GM19455 (cell line): ENCODE measurements at regions not wholly inside any gene's neighbourhood (a gene's known extent, or its start where the extent isn't known, plus 50 kb on each side); places are given as distances from the start of the nearest gene placed in this dataset.
"Not testable (repeated sequence)": the region's sequence is repeated elsewhere in the genome, so short reads cannot be mapped to it uniquely, and the experiment has no call there.

Experiments used
- ATAC-seq: cut with Tn5 transposase; IDR thresholded peaks from one replicate; pipeline ENCODE4 v1.9.1; 2021; ENCODE audit not compliant: unreplicated experiment

DNA sequence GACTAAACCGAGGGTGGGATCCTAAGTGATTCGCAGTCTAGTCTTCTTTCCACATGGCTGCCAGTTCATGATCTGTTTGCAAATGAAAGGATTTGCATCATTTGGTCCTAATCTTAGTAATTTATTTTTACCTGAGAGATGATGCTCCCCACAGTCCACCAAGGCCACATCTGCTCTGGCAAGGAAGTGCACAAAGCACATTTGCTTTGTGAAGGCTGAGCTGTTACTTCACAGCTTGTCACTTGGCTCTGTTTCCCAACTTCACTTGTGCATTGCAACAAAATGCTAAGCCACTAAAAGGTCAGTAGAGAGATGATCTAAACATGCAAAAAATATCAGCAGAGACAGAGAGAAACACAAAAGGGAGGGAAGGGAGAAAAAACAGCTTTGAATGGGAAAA, 128.5 kb upstream of the VLDLR start:
- ATAC-seq, result no peak

DNA sequence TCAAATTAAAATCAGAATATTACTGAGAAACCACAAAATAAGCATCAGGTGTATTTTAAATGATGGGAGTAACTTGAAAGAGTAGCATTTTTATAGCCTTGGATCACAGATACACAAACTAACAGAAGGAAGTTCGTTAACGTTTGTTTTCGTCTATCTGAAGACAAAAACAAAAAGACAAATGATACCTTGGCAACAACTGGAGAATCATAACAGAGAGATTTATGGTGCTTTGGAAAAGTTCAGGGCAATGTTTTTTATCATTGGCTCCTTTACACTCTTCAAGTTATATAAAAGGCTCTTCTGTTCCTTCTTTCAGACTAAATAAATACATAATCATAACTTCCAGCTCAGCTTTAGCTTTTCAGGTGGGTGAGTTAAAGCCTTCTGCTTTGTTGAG, 128.1 kb upstream of the VLDLR start:
- ATAC-seq, result no peak

DNA sequence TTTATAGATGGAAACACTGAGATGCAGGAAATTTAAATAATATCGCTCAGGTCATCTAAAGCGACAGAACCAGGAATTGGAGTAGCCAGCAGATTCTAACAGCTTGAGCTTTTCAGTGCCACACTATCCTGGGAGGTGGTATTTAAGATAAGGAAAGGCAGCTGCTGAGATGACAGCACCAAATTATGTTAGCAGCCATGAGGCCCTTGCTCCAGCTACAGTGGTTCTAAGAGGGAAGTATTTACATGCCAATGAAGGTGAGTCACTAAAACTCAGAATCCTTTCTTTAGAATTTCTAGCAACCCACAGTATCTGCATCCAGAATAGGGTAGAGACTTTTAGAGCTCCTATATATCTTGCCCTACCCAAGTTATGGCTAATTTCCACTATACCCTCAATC, 127.0 kb upstream of the VLDLR start:
- ATAC-seq, result no peak

DNA sequence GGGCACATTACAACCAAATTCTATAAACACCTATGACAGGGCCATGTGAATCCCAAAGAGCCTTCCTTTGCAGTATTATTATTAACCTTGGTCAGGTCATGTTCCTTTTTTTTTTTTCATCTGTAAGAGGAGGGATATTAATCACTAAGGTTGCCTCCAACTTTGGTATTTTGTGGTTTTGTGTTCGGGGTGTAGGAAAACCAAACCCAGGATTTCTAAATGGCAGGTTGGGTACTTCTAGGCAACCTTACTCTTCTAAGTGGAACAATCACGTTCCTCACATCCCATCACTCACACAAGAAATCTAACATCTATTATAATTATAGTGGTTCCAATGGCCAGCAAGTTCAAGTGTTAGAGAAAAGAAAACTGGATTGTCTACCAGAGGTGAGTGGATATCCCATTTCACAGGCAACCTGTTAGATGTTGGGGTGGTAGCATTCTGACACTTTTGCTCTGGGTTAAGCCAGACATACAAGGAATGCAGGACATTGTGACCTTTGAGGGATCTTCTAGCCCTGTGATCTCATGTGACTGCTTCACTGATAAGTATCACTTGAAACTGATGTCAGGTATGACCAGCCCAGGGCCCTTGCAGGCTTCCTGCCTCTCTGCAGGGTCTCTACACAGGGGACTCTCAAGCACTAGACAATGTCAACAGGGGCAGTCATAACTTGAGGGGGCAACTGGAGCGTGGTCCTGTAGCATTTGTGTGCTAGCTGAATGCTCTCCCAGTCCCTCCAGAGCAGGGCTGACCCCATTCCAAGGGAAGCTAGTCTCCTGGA, 126.2 kb upstream of the VLDLR start:
- no peak for ATAC-seq

DNA sequence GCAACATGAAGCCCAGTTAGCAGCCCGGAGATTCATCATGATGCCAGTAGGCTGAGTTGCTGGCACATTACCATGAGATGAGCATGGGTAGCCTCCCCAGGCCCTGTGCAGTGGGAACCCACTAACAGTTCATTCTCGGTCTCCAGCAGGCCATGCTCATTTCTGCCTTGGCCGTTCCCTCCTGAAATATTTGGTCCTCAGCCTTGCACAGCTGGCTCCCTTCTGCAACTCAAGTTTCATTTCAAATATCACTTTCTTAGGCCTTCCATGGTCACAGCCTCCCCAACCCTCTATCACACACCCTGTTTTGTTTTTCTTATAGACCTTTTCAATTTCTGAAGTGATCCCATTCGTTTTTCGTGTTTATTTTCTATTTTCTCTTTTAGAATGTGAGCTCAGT, 125.4 kb upstream of the VLDLR start:
- no peak for ATAC-seq

DNA sequence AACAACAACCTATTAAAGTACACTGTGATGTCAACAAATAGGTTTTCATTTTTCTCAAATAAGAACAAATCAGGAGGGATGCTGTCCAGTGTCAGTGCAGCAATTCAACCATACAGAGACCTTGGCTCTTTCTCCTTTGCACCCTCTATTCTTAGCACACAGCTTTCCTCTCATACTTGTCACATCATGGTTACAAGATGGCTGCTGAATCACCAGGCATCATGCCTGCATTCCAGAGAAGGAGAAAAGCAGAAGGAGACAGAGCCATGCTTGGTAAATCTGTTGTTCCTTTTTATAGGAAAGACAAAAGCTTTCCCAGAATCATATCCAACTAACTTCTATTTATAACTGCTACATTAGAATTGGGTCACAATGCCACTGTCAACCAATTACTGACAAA, 124.7 kb upstream of the VLDLR start:
- ATAC-seq, result no peak

DNA sequence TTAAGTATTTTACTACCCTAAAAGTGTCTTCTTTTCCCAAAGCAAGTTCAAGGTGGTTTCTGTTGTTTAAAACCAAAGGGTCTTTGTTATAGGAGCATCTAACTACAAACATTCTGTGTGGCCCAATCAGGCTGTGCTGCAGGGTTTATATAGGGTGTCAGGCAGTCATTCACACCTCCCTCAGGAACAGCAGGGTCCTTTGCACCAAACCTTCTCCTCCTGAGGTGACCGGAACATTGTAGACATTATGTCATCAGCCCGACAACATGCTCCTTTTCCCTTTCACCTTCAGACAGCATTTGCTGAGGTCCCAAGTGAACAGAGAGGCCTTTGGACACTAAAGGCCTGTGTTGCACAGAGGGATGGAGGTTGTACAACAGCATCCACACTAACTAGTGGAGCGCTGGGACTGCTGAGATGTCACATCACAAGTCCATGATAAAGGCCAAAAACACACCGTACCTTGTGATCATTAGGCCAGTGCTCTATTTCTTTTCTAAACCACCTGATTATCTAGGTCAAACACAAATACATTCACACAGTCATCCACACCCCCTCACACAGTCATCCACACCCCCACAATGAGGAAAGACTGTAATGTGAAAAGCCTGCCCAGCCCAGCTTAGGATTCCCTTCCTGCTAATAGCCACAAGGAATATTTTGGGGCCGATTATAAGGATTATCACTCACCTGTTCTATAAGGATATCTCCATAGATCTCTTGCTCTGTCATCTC, 123.8 kb upstream of the VLDLR start:
- no peak for ATAC-seq

DNA sequence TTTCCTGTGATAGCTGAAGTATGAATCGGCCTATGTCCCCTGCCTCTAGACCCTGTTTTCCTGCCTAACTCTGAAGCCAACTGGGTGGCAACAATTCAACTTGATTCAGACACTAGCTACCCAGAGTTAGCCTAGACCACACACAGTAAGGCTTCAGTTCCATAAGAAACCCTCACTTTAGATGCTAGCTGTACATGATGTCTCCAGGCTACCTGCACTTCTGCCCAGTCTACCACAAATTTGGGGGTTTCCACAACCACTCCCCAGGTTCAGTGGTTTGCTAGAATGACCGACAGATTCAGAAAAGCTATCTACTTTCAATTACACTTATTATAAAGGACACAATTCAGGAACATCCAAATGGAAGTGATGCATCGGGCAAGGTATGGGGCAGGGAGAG, 119.4 kb upstream of the VLDLR start:
- no peak for ATAC-seq

DNA sequence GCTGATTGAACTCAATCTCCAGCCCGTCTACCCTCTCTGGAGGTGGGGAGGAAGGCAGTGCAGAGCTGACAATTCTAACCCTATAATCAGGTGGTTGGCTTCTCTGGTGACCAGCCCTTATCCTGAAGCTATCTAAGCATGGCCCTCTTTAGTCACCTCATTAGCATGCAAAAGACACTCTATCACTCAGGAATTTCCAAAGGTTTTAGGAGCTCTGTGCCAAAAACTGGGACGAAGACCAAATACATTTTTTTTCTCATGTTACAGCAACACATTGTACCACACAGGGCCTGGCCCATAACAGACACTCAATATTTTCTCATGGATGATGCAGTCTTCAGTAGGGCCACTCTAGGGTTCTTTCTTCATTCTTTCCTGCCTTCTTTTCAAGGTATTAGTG, 118.8 kb upstream of the VLDLR start:
- no peak for ATAC-seq

DNA sequence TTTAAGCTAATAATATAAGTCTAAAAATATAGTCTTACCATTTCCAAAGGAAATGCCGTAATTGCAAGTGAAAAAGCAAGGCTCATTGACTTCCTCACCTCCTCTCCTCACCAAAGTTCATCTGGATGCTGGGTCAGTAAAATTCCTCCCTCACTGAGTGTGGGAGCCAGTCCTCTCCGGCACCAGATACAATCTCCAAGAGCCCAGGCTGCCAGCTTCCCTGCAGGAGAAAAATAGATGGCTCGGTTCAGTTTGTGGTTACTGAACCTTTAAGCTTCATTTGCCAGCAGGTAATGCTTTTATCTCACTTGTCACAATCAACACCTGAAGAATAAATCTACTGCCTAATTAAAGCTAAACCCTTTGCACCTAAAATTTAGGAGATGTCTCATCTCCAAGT, 115.3 kb upstream of the VLDLR start:
- no peak for ATAC-seq

DNA sequence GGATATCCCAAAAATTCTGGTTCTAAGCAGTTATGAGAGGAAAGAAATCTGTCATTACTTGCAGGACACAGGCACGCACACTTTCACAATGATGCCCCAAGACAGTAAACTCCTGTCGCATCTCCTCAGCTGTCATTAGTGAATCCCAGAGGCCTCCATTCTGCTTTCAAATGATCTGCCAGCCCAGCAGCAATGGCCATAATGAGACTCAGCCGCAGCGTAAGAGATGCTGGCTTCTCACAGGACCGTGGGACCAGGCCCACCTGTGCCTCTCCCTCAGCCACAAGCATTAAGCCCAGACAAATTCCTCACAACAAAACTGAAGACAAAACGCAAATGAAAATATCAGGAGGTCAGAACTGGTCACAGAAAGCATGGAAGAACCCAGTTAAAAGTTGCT, 98.0 kb upstream of the VLDLR start:
- ATAC-seq, result no peak

DNA sequence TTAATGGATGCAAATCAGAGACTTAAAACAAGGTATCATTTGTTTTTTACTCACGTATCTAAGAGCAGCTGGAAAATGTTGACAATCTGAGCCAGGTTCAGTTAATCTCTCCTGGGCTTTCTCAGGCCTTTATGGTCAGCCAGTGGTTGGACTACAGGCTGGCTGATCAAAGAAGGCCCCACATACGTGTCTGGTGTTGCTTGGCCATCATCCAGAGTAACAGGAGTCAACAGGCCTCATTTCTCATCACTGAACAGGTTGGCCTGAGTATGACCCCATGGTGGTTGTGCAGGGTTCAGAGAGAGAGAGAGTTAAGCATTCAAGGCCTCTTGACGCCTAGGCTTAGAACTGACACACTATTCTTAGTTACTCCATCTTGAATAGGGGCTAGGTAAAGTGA, 97.0 kb upstream of the VLDLR start:
- no peak for ATAC-seq

DNA sequence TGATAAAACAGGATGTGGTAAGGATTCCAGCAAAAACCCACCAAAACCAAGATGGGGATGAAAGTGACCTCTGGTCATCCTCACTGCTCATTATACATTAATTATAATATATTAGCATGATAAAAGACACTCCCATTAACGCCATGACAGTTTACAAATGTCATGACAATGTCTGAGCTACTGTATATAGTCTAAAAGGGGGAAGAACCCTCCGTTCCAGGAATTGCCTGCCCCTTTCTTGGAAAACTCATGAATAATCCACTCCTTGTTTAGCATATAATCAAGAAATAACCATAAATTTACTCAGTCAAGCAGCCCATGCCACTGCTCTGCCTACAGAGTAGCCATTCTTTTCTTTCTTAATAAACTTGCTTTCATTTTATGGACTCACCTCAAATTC, 96.4 kb upstream of the VLDLR start:
- no peak for ATAC-seq

DNA sequence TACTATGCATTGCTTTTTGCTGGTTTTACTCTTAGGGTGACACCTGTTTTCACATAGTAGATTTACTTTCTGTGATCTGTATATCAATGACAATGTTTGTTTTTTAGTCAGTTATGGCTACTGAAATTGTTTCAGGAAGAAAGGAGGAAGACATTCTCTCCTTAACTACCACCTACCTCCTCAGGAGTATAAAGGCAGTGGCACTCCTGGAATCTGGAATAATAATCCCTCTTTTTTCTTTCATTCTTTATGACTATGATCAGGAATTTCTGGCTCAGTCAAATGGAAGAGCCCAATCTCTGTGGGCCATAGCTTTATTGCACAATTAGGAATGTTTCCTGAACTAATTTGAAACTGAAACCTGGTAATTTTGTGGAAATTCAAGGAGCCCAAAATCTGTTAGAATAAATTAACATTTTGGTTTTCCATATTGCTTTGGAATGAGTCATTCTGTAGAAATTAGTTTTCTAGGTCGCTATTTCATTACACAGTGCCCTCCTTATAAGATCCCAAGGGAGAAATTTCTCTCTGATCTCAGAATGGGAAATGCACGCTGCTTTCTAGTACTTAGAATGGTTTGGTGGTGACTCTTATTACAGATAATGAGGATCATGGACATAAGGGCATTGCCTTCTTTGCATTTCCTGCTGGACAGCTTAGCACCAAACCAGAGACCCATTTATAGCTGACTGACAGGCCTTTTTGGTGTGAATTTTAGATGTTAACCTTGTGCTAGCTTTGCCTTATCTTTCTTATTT, 95.3 kb upstream of the VLDLR start:
- ATAC-seq, result no peak

DNA sequence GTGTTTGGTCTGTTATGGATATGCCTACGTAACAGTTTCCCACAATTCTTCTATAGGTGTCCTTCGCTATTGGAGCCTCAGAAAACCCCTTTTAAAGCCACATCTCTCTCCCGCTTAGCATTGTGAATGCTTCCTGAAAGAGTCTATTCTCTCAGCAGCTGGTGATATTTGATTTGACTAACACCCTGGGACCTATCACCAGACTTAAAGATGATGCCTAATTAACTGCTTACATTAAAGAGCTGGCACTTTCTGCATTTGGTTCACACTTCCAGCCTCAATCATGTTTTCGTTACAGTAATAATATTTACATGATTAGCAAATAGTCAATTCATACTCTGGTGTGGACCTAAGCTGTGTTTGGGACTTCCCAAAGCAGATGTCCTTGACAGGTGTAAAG, 90.1 kb upstream of the VLDLR start:
- ATAC-seq, result no peak

DNA sequence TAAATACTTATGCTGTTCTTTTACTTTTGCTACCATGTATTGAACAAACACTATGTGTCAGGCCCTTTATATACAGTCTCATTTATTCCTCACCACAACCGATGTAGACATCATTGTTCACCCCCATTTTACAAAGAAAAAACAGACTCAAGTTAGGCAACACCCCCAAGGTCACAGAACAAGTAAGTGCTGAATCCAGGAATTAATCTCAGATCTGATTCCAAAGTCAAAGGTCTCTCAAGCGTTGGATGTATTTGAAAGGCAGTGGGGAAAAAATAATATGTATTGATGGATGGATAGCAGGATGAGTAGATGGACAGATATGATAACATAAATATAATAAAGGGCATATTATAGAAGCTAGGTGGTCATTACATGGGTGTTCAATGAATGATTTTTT, 85.1 kb upstream of the VLDLR start:
- ATAC-seq, result no peak

DNA sequence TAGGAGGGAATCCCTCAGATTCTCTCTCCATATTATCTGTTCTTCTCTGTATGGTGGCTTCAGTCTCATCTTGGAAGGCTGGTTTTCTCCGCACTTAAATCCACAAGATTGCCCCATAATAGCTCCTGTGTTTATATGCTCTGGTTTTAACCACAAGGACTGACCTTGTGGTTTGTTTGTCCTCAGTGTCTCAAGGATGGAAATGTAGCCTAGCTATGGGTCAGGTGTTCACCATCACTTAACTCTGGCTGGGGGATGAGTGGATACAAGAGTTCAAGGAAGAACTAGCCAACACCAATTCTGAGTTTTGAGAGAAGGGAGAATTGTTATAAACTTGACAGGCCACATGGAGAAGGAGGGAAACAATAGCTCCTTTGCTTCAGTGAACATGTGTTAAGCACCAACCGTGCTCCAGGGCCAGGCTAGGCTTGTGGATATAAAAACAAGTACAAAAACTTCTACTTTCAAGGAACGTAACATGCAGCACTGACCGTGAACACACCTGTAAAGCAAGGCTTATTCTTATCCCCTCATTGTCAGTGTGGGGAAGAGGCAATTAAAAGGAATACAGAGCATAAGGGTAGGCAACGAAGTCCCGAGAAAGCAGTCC, 75.6 kb upstream of the VLDLR start:
- no peak for ATAC-seq

DNA sequence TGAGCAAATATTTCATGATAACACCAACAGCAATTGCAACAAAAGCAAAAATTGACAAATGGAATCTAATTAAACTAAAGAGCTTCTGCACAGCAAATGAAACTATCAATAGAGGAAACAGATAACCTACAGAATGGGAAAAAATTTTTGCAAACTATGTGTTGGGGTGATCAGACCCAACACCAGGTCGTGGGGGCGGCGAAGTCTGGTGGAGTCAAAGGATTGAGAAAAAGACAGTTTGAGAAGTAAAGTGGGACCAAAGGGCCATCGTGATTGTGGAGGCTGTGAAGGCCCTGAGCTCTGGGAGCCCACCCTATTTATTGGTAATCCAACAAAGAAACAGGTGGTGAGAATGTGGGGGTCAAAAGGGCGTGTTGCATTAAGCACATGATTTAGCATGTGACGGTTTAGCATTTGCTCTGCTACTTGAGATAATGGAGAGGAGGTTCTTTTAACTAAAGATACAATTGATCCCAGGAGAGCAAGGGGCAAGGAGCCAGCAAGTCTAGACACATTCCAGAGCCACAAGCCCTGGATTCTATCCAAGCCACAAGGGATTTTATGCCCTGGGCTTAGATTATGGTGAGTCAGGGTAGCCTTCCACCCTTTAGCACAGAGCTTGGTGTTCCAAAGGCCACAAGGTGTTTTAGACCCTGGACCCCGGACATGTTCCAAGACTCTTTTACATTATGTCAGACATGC, 65.5 kb upstream of the VLDLR start:
- ATAC-seq, result not testable (repeated sequence)

DNA sequence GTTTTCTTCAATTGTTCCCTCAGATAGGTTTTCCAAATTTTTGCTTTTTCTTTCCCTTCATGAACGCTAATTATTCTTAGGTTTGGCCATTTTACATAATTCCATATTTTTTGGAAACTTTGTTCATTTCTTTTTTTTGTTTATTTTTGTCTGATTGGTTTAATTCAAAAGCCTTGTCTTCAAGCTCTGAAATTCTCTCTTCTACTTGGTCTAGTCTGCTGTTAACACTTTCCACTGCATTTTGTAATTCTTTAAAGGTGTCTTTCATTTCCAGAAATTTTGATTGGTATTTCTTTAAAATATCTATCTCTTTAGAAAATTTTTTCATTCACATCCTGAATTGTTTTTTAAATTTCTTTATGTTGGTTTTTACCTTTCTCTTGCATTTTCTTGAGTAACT, 63.9 kb upstream of the VLDLR start:
- no peak for ATAC-seq

DNA sequence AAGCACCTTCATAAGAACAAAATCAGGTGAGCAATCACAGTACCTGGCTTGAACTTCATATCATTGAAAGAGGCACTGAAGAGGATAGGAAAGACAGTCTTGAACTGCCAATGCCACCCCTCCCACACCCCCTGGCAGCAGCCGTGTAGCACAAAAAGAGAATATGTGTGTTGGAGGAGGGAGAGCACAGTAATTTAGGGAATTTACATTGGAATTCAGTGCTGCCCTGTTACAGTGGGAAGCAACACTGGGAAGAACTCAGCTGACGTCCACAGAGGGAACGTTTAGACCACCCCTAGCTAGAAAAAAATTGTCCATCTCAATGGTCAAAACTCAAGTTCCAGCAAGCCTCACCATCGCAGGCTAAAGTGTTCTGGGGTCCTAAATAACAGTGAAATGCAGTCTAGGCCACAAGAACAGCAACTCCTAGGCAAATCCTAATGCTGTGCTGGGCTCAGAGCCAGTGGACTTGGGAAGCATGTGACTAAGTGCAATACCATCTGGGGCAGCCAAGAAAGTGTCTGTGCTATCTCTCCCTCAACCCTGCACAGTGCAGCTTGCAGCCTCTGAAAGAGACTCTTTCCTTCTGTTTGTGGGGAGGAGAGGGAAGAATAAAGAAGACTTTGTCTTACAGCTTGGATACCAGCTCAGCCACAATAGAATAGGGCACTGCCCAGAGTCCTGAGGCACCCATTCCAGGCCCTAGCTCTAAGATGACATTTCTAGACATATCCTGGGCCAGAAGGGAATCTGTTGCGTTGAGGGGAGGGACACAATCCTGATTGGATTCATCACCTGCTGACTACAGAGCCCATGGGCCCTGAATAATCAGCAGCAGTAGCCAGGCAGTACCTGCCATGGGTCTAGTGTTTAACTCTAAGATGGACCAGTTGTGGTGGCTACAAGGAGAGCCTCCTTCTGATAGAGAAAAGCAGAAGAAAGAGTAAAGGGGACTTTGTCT, 62.1 kb upstream of the VLDLR start:
- no peak for ATAC-seq
